Prostate gland (tissue), 2 donors: ENCODE measurements at regions not wholly inside any gene's neighbourhood (a gene's known extent, or its start where the extent isn't known, plus 50 kb on each side); places are given as distances from the start of the nearest gene placed in this dataset.

Source experiments
- POLR2A ChIP-seq: fragments of 450-650 bp; IDR thresholded peaks from one replicate; pipeline ENCODE4 v1.6.1; 2016; ENCODE audit warnings: antibody characterized with exemption, mild to moderate bottlenecking
- POLR2AphosphoS5 ChIP-seq: sonication (generic); formaldehyde crosslinking; IDR thresholded peaks from one replicate; pipeline ENCODE4 v1.6.1; 2017; ENCODE audit warnings: antibody characterized with exemption
- TF ChIP-seq, protein P1 (sequence below), 4 experiments: fragments of 200-600 bp in 2 of 4; fragments of 450-650 bp in 2 of 4; sonication (generic) in 2 of 4; IDR thresholded peaks; 1 replicate in 3 of 4; 2 replicates in 1 of 4; pipeline ENCODE4 v1.5.1; 2016 to 2019; ENCODE audit warnings: antibody characterized with exemption in 4 of 4, mild to moderate bottlenecking in 2 of 4, moderate library complexity in 2 of 4

GRCh38 chr10:85213493-85213892 is 885.1 kb downstream of the CCSER2 start:
- TF ChIP-seq POLR2A: no peak
- no peak for TF ChIP-seq POLR2AphosphoS5
- TF ChIP-seq, protein P1, sequence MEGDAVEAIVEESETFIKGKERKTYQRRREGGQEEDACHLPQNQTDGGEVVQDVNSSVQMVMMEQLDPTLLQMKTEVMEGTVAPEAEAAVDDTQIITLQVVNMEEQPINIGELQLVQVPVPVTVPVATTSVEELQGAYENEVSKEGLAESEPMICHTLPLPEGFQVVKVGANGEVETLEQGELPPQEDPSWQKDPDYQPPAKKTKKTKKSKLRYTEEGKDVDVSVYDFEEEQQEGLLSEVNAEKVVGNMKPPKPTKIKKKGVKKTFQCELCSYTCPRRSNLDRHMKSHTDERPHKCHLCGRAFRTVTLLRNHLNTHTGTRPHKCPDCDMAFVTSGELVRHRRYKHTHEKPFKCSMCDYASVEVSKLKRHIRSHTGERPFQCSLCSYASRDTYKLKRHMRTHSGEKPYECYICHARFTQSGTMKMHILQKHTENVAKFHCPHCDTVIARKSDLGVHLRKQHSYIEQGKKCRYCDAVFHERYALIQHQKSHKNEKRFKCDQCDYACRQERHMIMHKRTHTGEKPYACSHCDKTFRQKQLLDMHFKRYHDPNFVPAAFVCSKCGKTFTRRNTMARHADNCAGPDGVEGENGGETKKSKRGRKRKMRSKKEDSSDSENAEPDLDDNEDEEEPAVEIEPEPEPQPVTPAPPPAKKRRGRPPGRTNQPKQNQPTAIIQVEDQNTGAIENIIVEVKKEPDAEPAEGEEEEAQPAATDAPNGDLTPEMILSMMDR (IDR thresholded peaks at IDR 0.05): no peak
